PC-9 (cell line): ENCODE measurements at regions not wholly inside any gene's neighbourhood (a gene's known extent, or its start where the extent isn't known, plus 50 kb on each side); places are given as distances from the start of the nearest gene placed in this dataset.

ENCODE experiments used
- BruUV-seq: library from RNA; stranded (reverse); fragments of 400-500 nt; replicated peaks from 2 replicates; lab custom pipeline; 2021; lab: Mats Ljungman, UMichigan
- CTCF ChIA-PET: fragments of 300-600 bp; sonication (Branson Sonifier 250); formaldehyde crosslinking; loops from one replicate; lab custom pipeline; 2022; ENCODE audit warnings: antibody characterized with exemption; lab: Charles Lee
- POLR2A ChIA-PET: fragments of 300-600 bp; sonication (Branson Sonifier 250); formaldehyde crosslinking; loops from one replicate; lab custom pipeline; 2022; ENCODE audit warnings: antibody characterized with exemption; ENCODE audit not compliant: unreplicated experiment; lab: Charles Lee
- DNase-seq, 2 experiments: peaks; one replicate each; pipeline versions ENCODE4 v3.0.0 to v3.0.0-alpha.2; 2015 to 2022; ENCODE audit warnings: mixed read lengths in 1 of 2
- H2AFZ ChIP-seq: fragments of 200-600 bp; sonication (generic); 2 replicates; pipeline ENCODE4 v1.8.1; 2017; ENCODE audit warnings: antibody characterized with exemption
- H3F3A ChIP-seq: fragments of 200-600 bp; sonication (generic); 2 replicates; pipeline ENCODE4 v1.8.1; 2017; ENCODE audit warnings: antibody characterized with exemption, mild to moderate bottlenecking, low read depth; ENCODE audit not compliant: insufficient read depth
- H3K27ac ChIP-seq: fragments of 200-600 bp; sonication (generic); 2 replicates; pipeline ENCODE4 v1.6.1; 2016; ENCODE audit warnings: mixed run types
- H3K27me3 ChIP-seq: fragments of 200-600 bp; sonication (generic); 2 replicates; pipeline ENCODE4 v1.6.1; 2016; ENCODE audit warnings: low read depth, mixed run types; ENCODE audit not compliant: insufficient read depth
- H3K36me3 ChIP-seq: fragments of 200-600 bp; sonication (generic); 2 replicates; pipeline ENCODE4 v1.6.1; 2016; ENCODE audit warnings: low read depth, mixed run types
- H3K4me1 ChIP-seq: fragments of 200-600 bp; sonication (generic); replicated peaks from 2 replicates; pipeline ENCODE4 v1.6.1; 2016; ENCODE audit warnings: mixed run types; ENCODE audit not compliant: insufficient read depth
- H3K4me2 ChIP-seq: fragments of 200-600 bp; sonication (generic); 2 replicates; pipeline ENCODE4 v1.6.1; 2017; ENCODE audit warnings: mixed run types
- H3K4me3 ChIP-seq: fragments of 200-600 bp; sonication (generic); 2 replicates; pipeline ENCODE4 v1.6.1; 2016; ENCODE audit warnings: mixed run types
- H3K79me2 ChIP-seq: fragments of 200-600 bp; sonication (generic); 2 replicates; pipeline ENCODE4 v1.6.1; 2017; ENCODE audit warnings: low read depth, mixed run types
- H3K9me2 ChIP-seq: fragments of 200-600 bp; sonication (generic); 2 replicates; pipeline ENCODE4 v1.8.1; 2017; ENCODE audit warnings: mild to moderate bottlenecking; ENCODE audit not compliant: insufficient read depth
- H3K9me3 ChIP-seq: fragments of 200-600 bp; sonication (generic); 2 replicates; pipeline ENCODE4 v1.8.1; 2016; ENCODE audit warnings: low read depth; ENCODE audit not compliant: insufficient read depth
- H4K20me1 ChIP-seq: fragments of 200-600 bp; sonication (generic); 2 replicates; pipeline ENCODE4 v1.8.1; 2017; ENCODE audit not compliant: insufficient read depth
- EZH2 ChIP-seq: fragments of 200-600 bp; sonication (generic); IDR thresholded peaks from 2 replicates; pipeline ENCODE4 v1.8.0; 2017; ENCODE audit warnings: antibody characterized with exemption, low read depth
- intact Hi-C: fragments of 100-400 bp; cut with micrococcal nuclease; formaldehyde crosslinking; loops from one replicate; pipeline ENCODE4 v1.10.0; 2022; ENCODE audit not compliant: unreplicated experiment
- TF ChIP-seq, protein P1 (sequence below): fragments of 200-600 bp; sonication (generic); conservative IDR thresholded peaks from 2 replicates; pipeline ENCODE4 v1.6.1; 2017; ENCODE audit warnings: mixed run types, antibody characterized with exemption, mild to moderate bottlenecking, moderate library complexity

DNA sequence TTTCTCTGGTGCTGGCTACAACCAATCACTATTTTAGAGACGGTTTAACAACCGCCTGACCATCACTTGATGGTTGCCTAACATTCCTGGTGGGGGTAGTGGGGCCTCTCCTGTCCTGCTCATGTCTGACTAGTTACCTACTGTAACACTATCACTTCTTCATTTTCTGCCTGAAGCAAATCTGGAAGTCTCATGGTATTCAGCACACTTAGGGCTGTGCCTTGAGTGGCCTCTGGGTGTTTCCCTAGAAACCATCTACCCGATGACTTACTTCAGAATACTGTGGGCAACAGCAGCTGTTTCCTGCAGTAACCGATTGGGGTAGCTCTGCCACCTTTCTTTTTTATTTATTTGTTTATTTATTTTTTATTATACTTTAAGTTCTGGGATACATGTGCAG lies 880.1 kb upstream of the INTU start:
- no peak for DNase-seq
- BruUV-seq, result no TSS peak
- H3K4me3 ChIP-seq, result no peak overlapping the region
- H4K20me1 ChIP-seq, result no peaks in the 10 kb centered on the region
- no peaks in the 10 kb centered on the region for H3F3A ChIP-seq
- H3K4me2 ChIP-seq, result no peak overlapping the region
- intact Hi-C loops, result no loop called here
- H3K79me2 ChIP-seq, result no peaks in the 10 kb centered on the region
- TF ChIP-seq, protein P1, sequence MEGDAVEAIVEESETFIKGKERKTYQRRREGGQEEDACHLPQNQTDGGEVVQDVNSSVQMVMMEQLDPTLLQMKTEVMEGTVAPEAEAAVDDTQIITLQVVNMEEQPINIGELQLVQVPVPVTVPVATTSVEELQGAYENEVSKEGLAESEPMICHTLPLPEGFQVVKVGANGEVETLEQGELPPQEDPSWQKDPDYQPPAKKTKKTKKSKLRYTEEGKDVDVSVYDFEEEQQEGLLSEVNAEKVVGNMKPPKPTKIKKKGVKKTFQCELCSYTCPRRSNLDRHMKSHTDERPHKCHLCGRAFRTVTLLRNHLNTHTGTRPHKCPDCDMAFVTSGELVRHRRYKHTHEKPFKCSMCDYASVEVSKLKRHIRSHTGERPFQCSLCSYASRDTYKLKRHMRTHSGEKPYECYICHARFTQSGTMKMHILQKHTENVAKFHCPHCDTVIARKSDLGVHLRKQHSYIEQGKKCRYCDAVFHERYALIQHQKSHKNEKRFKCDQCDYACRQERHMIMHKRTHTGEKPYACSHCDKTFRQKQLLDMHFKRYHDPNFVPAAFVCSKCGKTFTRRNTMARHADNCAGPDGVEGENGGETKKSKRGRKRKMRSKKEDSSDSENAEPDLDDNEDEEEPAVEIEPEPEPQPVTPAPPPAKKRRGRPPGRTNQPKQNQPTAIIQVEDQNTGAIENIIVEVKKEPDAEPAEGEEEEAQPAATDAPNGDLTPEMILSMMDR, result no peak
- no peak for TF ChIP-seq EZH2
- H3K9me2 ChIP-seq, result no peaks in the 10 kb centered on the region
- H3K27me3 ChIP-seq, result no peaks in the 10 kb centered on the region
- no peaks in the 10 kb centered on the region for H3K4me1 ChIP-seq
- no peaks in the 10 kb centered on the region for H3K9me3 ChIP-seq
- no peaks in the 10 kb centered on the region for H3K36me3 ChIP-seq
- ChIA-PET CTCF (no interaction called here), POLR2A (no interaction called here)
- no peak overlapping the region for H2AFZ ChIP-seq
- no peak overlapping the region for H3K27ac ChIP-seq

DNA sequence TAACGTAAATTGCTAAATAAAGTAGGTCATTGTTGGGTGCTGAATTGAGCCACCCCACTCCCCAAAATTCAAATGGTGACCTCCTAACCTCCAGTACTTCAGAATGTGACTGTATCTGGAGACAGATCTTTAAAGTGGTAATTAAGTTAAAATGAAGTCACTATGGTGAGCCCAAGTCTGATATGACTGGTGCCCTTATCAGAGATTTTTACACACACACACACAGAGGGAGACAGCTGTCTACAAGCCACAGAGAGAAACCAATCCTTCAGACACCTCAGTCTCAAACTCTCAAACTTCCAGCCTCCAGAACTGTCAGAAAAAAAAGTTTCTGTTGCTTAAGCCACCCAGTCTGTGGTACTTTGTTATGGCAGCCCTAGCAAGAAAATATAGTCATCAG lies 879.2 kb upstream of the INTU start:
- no TSS peak for BruUV-seq
- Histone ChIP-seq H3K36me3 (no peaks in the 10 kb centered on the region), H3K4me2 (no peak overlapping the region), H2AFZ (no peak overlapping the region), H3F3A (no peaks in the 10 kb centered on the region), H3K79me2 (no peaks in the 10 kb centered on the region), H3K4me3 (no peak overlapping the region), H3K27ac (no peak overlapping the region), H3K4me1 (no peaks in the 10 kb centered on the region), H4K20me1 (no peaks in the 10 kb centered on the region), H3K27me3 (no peaks in the 10 kb centered on the region), H3K9me3 (no peaks in the 10 kb centered on the region), H3K9me2 (no peaks in the 10 kb centered on the region)
- no peak for TF ChIP-seq EZH2
- TF ChIP-seq, protein P1, result no peak
- POLR2A ChIA-PET, result no interaction called here
- intact Hi-C loops, result no loop called here
- no peak for DNase-seq
- CTCF ChIA-PET, result no interaction called here

DNA sequence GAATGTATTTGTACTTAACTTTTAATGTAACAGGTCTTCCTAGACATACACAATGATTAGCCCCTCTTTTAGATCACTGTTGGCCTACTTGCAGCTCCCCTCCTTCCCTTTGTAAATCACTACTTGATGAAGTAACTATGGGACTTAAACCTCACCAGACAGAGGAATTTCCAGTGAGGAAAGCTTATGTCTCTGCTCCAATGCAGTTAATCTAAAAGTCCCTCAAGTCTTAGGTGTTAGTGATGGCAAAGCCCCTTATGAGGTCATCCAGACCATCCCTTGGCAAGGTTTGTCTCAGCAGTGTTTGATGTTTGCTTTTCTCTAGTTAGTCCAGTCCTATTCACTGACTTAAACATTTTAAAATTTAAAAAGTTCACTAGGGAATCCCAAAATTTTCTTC lies 877.3 kb upstream of the INTU start:
- no peaks in the 10 kb centered on the region for H3K27me3 ChIP-seq
- H3K9me2 ChIP-seq, result no peaks in the 10 kb centered on the region
- intact Hi-C loops, result no loop called here
- no peak for TF ChIP-seq EZH2
- TF ChIP-seq, protein P1, result no peak
- H3K79me2 ChIP-seq, result no peaks in the 10 kb centered on the region
- H3K4me3 ChIP-seq, result no peak overlapping the region
- no peaks in the 10 kb centered on the region for H4K20me1 ChIP-seq
- DNase-seq, result no peak
- H3K27ac ChIP-seq, result no peak overlapping the region
- no peaks in the 10 kb centered on the region for H3K4me1 ChIP-seq
- no TSS peak for BruUV-seq
- no peaks in the 10 kb centered on the region for H3F3A ChIP-seq
- H3K36me3 ChIP-seq, result no peaks in the 10 kb centered on the region
- ChIA-PET CTCF (no interaction called here), POLR2A (no interaction called here)
- H3K4me2 ChIP-seq, result no peak overlapping the region
- H2AFZ ChIP-seq, result no peak overlapping the region
- H3K9me3 ChIP-seq, result no peaks in the 10 kb centered on the region
